K562 (cell line): ENCODE measurements at regions not wholly inside any gene's neighbourhood (a gene's known extent, or its start where the extent isn't known, plus 50 kb on each side); places are given as distances from the start of the nearest gene placed in this dataset.

Experiments used
- ATAC-seq: fragments of 200-7000 bp; cut with Tn5 transposase; 3 replicates; pipeline ENCODE4 v1.9.1; 2020; ENCODE audit warnings: moderate library complexity
- BruUV-seq: library from RNA; stranded (reverse); fragments of 400-500 nt; replicated peaks from 2 replicates; lab custom pipeline; 2021; lab: Mats Ljungman, UMichigan
- CTCF ChIA-PET: fragments of 300-600 bp; formaldehyde crosslinking; extraction: SDS; loops from one replicate; lab custom pipeline; 2021; ENCODE audit warnings: low intra/inter-chr PET ratio; lab: Yijun Ruan, JAX
- POLR2A ChIA-PET: fragments of 300-600, 350-650 bp; sonication (Branson Sonifier 250); formaldehyde crosslinking; extraction: SDS; loops from one replicate; lab custom pipeline; 2021; ENCODE audit warnings: antibody characterized with exemption, inconsistent platforms; lab: Yijun Ruan, JAX
- DNase-seq, 4 experiments: peaks; one replicate each; pipeline versions ENCODE4 v3.0.0 to v3.0.0-alpha.2; 2011 to 2018; ENCODE audit warnings: low spot score in 3 of 4, mixed read lengths in 3 of 4; ENCODE audit errors: extremely low read depth in 1 of 4
- FAIRE-seq: peaks from 2 replicates; lab custom pipeline; 2011; peaks lifted over from hg19 to GRCh38; lab: Jason Lieb, UNC
- H2AFZ ChIP-seq: 2 replicates; pipeline ENCODE4 v1.6.0; 2011; ENCODE audit warnings: low read depth, low read length, control low read depth, inconsistent platforms
- H3K27ac ChIP-seq: fragments of 200-600 bp; 3 replicates; pipeline ENCODE4 v1.8.0; 2011; ENCODE audit warnings: low read depth, mild to moderate bottlenecking, control low read depth, inconsistent platforms, low read length, moderate library complexity, mixed read lengths; ENCODE audit errors: extremely low read depth
- H3K27me3 ChIP-seq, 2 experiments: fragments of 300-600 bp in 1 of 2; 2 replicates in 1 of 2; 3 replicates in 1 of 2; pipeline versions ENCODE4 v1.6.0 to v1.8.0; 2011; ENCODE audit warnings: inconsistent platforms in 2 of 2, low read length in 2 of 2, mild to moderate bottlenecking in 1 of 2, mixed read lengths in 1 of 2, moderate library complexity in 1 of 2; ENCODE audit not compliant: control insufficient read depth in 2 of 2, insufficient read depth in 2 of 2
- H3K36me3 ChIP-seq: fragments of 300-600 bp; 3 replicates; pipeline ENCODE4 v1.8.0; 2011; ENCODE audit warnings: mild to moderate bottlenecking, low read length, inconsistent platforms; ENCODE audit not compliant: control insufficient read depth, insufficient read depth
- H3K4me1 ChIP-seq, 2 experiments: fragments of 200-600 bp in 1 of 2; replicated peaks in 1 of 2; 2 replicates in 1 of 2; 3 replicates in 1 of 2; pipeline versions ENCODE4 v1.5.1 to v1.8.0; 2011; ENCODE audit warnings: inconsistent platforms in 2 of 2, low read length in 2 of 2, mild to moderate bottlenecking in 1 of 2, mixed read lengths in 1 of 2, moderate library complexity in 1 of 2; ENCODE audit not compliant: control insufficient read depth in 2 of 2, insufficient read depth in 2 of 2
- H3K4me2 ChIP-seq: 2 replicates; pipeline ENCODE4 v1.6.1; 2011; ENCODE audit warnings: low read length, control low read depth, inconsistent platforms, mixed read lengths; ENCODE audit not compliant: insufficient read depth
- H3K4me3 ChIP-seq: fragments of 200-600 bp; sonication (generic), shearing (Covaris generic); 2 replicates; pipeline ENCODE4 v1.5.1; 2016; ENCODE audit warnings: control low read depth, inconsistent platforms
- H3K79me2 ChIP-seq: fragments of 200-600 bp; 3 replicates; pipeline ENCODE4 v1.8.0; 2011; ENCODE audit warnings: low read length, inconsistent platforms; ENCODE audit not compliant: control insufficient read depth, insufficient read depth
- H3K9ac ChIP-seq, 2 experiments: 2 replicates each; pipeline versions ENCODE4 v1.6.0 to v1.6.1; 2011; ENCODE audit warnings: low read depth in 2 of 2, low read length in 2 of 2, control low read depth in 1 of 2, inconsistent platforms in 1 of 2, mild to moderate bottlenecking in 1 of 2, mixed read lengths in 1 of 2; ENCODE audit not compliant: insufficient read depth in 1 of 2
- H3K9me1 ChIP-seq: one replicate; pipeline ENCODE4 v1.6.0; 2011; ENCODE audit warnings: inconsistent platforms, mild to moderate bottlenecking, low read length, moderate library complexity; ENCODE audit not compliant: control insufficient read depth, insufficient read depth
- H3K9me3 ChIP-seq: replicated peaks from 2 replicates; pipeline ENCODE4 v1.5.1; 2011; ENCODE audit warnings: low read depth, low read length, inconsistent platforms; ENCODE audit not compliant: control insufficient read depth, insufficient read depth
- H4K20me1 ChIP-seq: replicated peaks from 2 replicates; pipeline ENCODE4 v1.6.1; 2011; ENCODE audit warnings: low read length, inconsistent platforms, mixed read lengths; ENCODE audit not compliant: control insufficient read depth, insufficient read depth
- CREBBP ChIP-seq: IDR thresholded peaks from one replicate; pipeline ENCODE4 v1.6.1; 2012; ENCODE audit warnings: low read depth, mild to moderate bottlenecking, control low read depth, inconsistent platforms, low read length
- DPF2 ChIP-seq: fragments of 450-650 bp; IDR thresholded peaks from 2 replicates; pipeline ENCODE4 v1.6.1; 2016
- KAT7 ChIP-seq: sonication (generic); formaldehyde crosslinking; IDR thresholded peaks from 2 replicates; pipeline ENCODE4 v1.8.0; 2022; ENCODE audit warnings: missing genetic modification reagents, mild to moderate bottlenecking, borderline replicate concordance
- MEIS2 ChIP-seq: fragments of 450-650 bp; IDR thresholded peaks from 2 replicates; pipeline ENCODE4 v1.6.1; 2014; ENCODE audit warnings: mild to moderate bottlenecking; ENCODE audit not compliant: partially characterized antibody
- POLR2G ChIP-seq: fragments of 200-400 bp; formaldehyde crosslinking; IDR thresholded peaks from 2 replicates; pipeline ENCODE4 v1.6.1; 2017; ENCODE audit warnings: low read depth, mild to moderate bottlenecking, antibody characterized with exemption, low read length, moderate library complexity
- ZNF780A ChIP-seq: fragments of 250-450 bp; sonication (Bioruptor Pico); IDR thresholded peaks from 2 replicates; pipeline ENCODE4 v1.5.0; 2021; ENCODE audit warnings: mild to moderate bottlenecking
- WGBS: fragments of 100-300 bp; shearing (Covaris generic); methylation state at CpG from one replicate; pipeline ENCODE4 v1.1.6; 2016; ENCODE audit warnings: low coverage, mixed read lengths; ENCODE audit not compliant: insufficient coverage; ENCODE audit errors: missing lambda C conversion rate; 5-methylcytosine and 5-hydroxymethylcytosine counted together
- in situ Hi-C: fragments of 300-500 bp; cut with MboI; formaldehyde crosslinking; loops from 4 replicates; pipeline ENCODE4 v1.15.0; 2018; ENCODE audit warnings: inconsistent platforms, mixed read lengths
- intact Hi-C: fragments of 100-400 bp; cut with micrococcal nuclease; formaldehyde crosslinking; loops from 2 replicates; pipeline ENCODE4 v1.14.2; 2022
- TF ChIP-seq, protein P1 (sequence below): fragments of 450-650 bp; IDR thresholded peaks from 2 replicates; pipeline ENCODE4 v1.6.1; 2017; ENCODE audit warnings: antibody characterized with exemption
- TF ChIP-seq, protein P2 (sequence below): IDR thresholded peaks from 3 replicates; pipeline ENCODE4 v1.6.1; 2011; ENCODE audit warnings: borderline replicate concordance, mild to moderate bottlenecking; ENCODE audit not compliant: insufficient read length, insufficient read depth
- TF ChIP-seq, protein P3 (sequence below), 2 experiments: IDR thresholded peaks in 1 of 2; conservative IDR thresholded peaks in 1 of 2; 2 replicates each; pipeline ENCODE4 v1.6.1; 2016; ENCODE audit warnings: low read depth in 2 of 2, mild to moderate bottlenecking in 1 of 2, missing compliant biosample characterization in 1 of 2, missing genetic modification characterization in 1 of 2, moderate library complexity in 1 of 2

DNA sequence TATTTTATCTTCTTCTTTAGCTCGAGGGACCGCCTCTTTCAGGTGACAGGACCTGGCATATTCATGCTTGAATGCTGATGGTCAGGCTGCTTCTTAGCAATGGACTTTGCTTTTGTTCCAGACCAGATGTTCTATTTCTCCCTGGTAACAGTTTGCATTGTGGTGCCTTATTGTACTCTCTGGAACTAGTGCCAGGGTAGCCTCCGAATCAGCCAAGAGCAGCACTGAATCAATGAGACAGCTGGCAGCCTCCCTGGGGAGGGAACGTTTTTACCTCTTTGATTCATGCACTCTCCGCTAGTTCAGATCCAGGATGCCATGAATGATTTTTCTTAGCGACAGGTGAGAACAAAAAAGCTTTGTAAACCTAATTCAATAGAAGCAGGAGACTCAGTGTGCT, 54.1 kb upstream of the NXPH1 start (continued):
- TF ChIP-seq, protein P1, sequence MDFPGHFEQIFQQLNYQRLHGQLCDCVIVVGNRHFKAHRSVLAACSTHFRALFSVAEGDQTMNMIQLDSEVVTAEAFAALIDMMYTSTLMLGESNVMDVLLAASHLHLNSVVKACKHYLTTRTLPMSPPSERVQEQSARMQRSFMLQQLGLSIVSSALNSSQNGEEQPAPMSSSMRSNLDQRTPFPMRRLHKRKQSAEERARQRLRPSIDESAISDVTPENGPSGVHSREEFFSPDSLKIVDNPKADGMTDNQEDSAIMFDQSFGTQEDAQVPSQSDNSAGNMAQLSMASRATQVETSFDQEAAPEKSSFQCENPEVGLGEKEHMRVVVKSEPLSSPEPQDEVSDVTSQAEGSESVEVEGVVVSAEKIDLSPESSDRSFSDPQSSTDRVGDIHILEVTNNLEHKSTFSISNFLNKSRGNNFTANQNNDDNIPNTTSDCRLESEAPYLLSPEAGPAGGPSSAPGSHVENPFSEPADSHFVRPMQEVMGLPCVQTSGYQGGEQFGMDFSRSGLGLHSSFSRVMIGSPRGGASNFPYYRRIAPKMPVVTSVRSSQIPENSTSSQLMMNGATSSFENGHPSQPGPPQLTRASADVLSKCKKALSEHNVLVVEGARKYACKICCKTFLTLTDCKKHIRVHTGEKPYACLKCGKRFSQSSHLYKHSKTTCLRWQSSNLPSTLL = no peak
- TF ChIP-seq ZNF780A (no peak), CREBBP (no peak), DPF2 (no peak), KAT7 (CRISPR knock-in tag) (no peak)
- TF ChIP-seq, protein P2, sequence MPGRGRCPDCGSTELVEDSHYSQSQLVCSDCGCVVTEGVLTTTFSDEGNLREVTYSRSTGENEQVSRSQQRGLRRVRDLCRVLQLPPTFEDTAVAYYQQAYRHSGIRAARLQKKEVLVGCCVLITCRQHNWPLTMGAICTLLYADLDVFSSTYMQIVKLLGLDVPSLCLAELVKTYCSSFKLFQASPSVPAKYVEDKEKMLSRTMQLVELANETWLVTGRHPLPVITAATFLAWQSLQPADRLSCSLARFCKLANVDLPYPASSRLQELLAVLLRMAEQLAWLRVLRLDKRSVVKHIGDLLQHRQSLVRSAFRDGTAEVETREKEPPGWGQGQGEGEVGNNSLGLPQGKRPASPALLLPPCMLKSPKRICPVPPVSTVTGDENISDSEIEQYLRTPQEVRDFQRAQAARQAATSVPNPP = no peak

DNA sequence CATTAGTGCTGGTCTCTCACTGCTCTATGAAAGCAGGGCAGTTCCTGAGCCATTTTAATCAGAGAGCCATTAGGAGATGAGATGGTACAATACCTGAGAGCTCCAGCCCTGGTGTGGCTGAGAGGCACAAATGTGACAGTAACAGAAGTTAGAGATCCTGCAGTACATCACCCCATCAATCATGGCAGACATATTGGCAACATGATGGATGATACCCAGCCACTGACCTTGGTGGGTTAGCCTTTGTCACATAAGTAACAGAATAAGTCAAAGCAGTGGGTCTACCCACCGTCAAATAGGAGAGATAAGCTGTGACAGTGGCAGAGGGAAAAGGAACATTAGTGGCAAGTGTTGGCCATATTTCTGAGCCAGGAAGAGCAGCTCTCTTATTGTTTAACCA, 53.3 kb upstream of the NXPH1 start:
- DNase-seq (no peak), ATAC-seq (no peak), FAIRE-seq (no peak)
- TF ChIP-seq, protein P3, sequence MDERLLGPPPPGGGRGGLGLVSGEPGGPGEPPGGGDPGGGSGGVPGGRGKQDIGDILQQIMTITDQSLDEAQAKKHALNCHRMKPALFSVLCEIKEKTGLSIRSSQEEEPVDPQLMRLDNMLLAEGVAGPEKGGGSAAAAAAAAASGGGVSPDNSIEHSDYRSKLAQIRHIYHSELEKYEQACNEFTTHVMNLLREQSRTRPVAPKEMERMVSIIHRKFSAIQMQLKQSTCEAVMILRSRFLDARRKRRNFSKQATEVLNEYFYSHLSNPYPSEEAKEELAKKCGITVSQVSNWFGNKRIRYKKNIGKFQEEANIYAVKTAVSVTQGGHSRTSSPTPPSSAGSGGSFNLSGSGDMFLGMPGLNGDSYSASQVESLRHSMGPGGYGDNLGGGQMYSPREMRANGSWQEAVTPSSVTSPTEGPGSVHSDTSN (CRISPR knock-in tag; IDR thresholded peaks at IDR 0.05; ENCODE audit: low read depth) = no peak
- TF ChIP-seq, protein P3 (tag; conservative IDR thresholded peaks at IDR 0.05; ENCODE audit: low read depth) = peak; percentile 55; the same call in 1 of the 2 replicates
- TF ChIP-seq MEIS2 = peak; percentile 65
- TF ChIP-seq POLR2G = no peak
- Histone ChIP-seq H2AFZ (no peak overlapping the region), H3K79me2 (no peaks in the 10 kb centered on the region), H3K9me3 (no peaks in the 10 kb centered on the region), H3K27ac (no peak overlapping the region), H3K9me1 (no peaks in the 10 kb centered on the region), H3K36me3 (no peaks in the 10 kb centered on the region), H3K4me1 (peaks cover 0 to 4% of the 10 kb centered on the region in 2 experiments; a peak in 1 of 5 replicates), H3K27me3 (no peaks in the 10 kb centered on the region), H3K4me3 (no peak overlapping the region), H3K9ac (no peak overlapping the region), H3K4me2 (no peak overlapping the region), H4K20me1 (no peaks in the 10 kb centered on the region)
- ChIA-PET POLR2A (no interaction called here), CTCF (no interaction called here)
- BruUV-seq = no TSS peak
- in situ Hi-C loops (no loop called here), intact Hi-C loops (no loop called here)
- 0% methylated on average over 1 of the region's 1 CpG for WGBS
